ENCODE measurements at regions not wholly inside any gene's neighbourhood (a gene's known extent, or its start where the extent isn't known, plus 50 kb on each side); places are given as distances from the start of the nearest gene placed in this dataset.

- H3K27me3 ChIP-seq, result no peaks in the 10 kb centered on the region
- WGBS, 2 donors, result 88 to 93% methylated on average over 1 of the region's 1 CpG
Observed at GRCh38 chr1:222010306-222010705, 268.4 kb upstream of the DUSP10 start.

GRCh38 chr1:222009105-222009730 is 267.3 kb upstream of the DUSP10 start:
- H3K4me1 ChIP-seq, result no peaks in the 10 kb centered on the region
- H3K27ac ChIP-seq, result no peak overlapping the region
- no peaks in the 10 kb centered on the region for H3K27me3 ChIP-seq
- H3K4me3 ChIP-seq (replicated peaks in 1 of 3), result no peak overlapping the region
- peak in 1 of 2 donors; percentile 11 for DNase-seq
- no peaks in the 10 kb centered on the region for H3K9me3 ChIP-seq
- WGBS, 2 donors, result 25 to 30% methylated on average over 2 of the region's 2 CpGs
- H3K36me3 ChIP-seq, result no peaks in the 10 kb centered on the region
- intact Hi-C loops (cut with DNase I), result no loop called here
- TF ChIP-seq CTCF (IDR thresholded peaks at IDR 0.05), result peak in 4 of 6 experiments; percentile 9 to 45 (median 32)
- no peak for TF ChIP-seq POLR2A (IDR thresholded peaks at IDR 0.05)

More at GRCh38 chr1:222010306-222010705, 268.4 kb upstream of the DUSP10 start:
- H3K4me3 ChIP-seq (replicated peaks in 1 of 3), result no peak overlapping the region
- H3K4me1 ChIP-seq, result no peaks in the 10 kb centered on the region
- no peak overlapping the region for H3K27ac ChIP-seq
- H3K36me3 ChIP-seq, result no peaks in the 10 kb centered on the region
- H3K9me3 ChIP-seq, result no peaks in the 10 kb centered on the region
- TF ChIP-seq POLR2A (IDR thresholded peaks at IDR 0.05) (no peak), CTCF (IDR thresholded peaks at IDR 0.05) (no peak)
- intact Hi-C loops (cut with DNase I), result no loop called here
- no peak for DNase-seq

GRCh38 chr1:222006715-222007114 is 264.8 kb upstream of the DUSP10 start:
- Histone ChIP-seq H3K4me3 (replicated peaks in 1 of 3) (no peak overlapping the region), H3K9me3 (no peaks in the 10 kb centered on the region), H3K27me3 (no peaks in the 10 kb centered on the region), H3K4me1 (no peaks in the 10 kb centered on the region), H3K36me3 (no peaks in the 10 kb centered on the region), H3K27ac (no peak overlapping the region)
- TF ChIP-seq POLR2A (IDR thresholded peaks at IDR 0.05) (no peak), CTCF (IDR thresholded peaks at IDR 0.05) (no peak)
- intact Hi-C loops (cut with DNase I), result no loop called here
- DNase-seq, result no peak

- H3K27me3 ChIP-seq, result no peaks in the 10 kb centered on the region
- no peaks in the 10 kb centered on the region for H3K36me3 ChIP-seq
- no peak overlapping the region for H3K4me3 ChIP-seq (replicated peaks in 1 of 3)
- intact Hi-C loops (cut with DNase I), result no loop called here
- no peak for DNase-seq
- no peaks in the 10 kb centered on the region for H3K9me3 ChIP-seq
- no peaks in the 10 kb centered on the region for H3K4me1 ChIP-seq
- H3K27ac ChIP-seq, result no peak overlapping the region
- 84 to 94% methylated on average over 2 of the region's 2 CpGs for WGBS, 2 donors
- TF ChIP-seq CTCF (IDR thresholded peaks at IDR 0.05) (no peak), POLR2A (IDR thresholded peaks at IDR 0.05) (no peak)
Observed at GRCh38 chr1:222004784-222005183, 262.9 kb upstream of the DUSP10 start.

- Histone ChIP-seq H3K9me3 (no peaks in the 10 kb centered on the region), H3K36me3 (no peaks in the 10 kb centered on the region), H3K4me1 (no peaks in the 10 kb centered on the region), H3K27ac (no peak overlapping the region), H3K4me3 (replicated peaks in 1 of 3) (no peak overlapping the region), H3K27me3 (no peaks in the 10 kb centered on the region)
- TF ChIP-seq POLR2A (IDR thresholded peaks at IDR 0.05) (no peak), CTCF (IDR thresholded peaks at IDR 0.05) (no peak)
- WGBS, 2 donors, result 61 to 64% methylated on average over 3 of the region's 3 CpGs
- intact Hi-C loops (cut with DNase I), result no loop called here
- DNase-seq, result no peak
Observed at GRCh38 chr1:222004034-222004433, 262.1 kb upstream of the DUSP10 start.
